H1 (cell line): ENCODE measurements at regions not wholly inside any gene's neighbourhood (a gene's known extent, or its start where the extent isn't known, plus 50 kb on each side); places are given as distances from the start of the nearest gene placed in this dataset.

Experiments
- CREB1 ChIP-seq: IDR thresholded peaks from 2 replicates; pipeline ENCODE4 v1.6.1; 2012; ENCODE audit warnings: inconsistent platforms
- CTCF ChIP-seq, 3 experiments: IDR thresholded peaks; 1 replicate in 2 of 3; 2 replicates in 1 of 3; pipeline versions ENCODE4 v1.5.1 to v1.6.1; 2011; ENCODE audit warnings: low read length in 3 of 3, mild to moderate bottlenecking in 3 of 3, inconsistent platforms in 2 of 3, low read depth in 1 of 3, moderate library complexity in 1 of 3; ENCODE audit not compliant: insufficient read depth in 1 of 3; ENCODE audit errors: control extremely low read depth in 1 of 3
- EP300 ChIP-seq, 2 experiments: IDR thresholded peaks; 1 replicate in 1 of 2; 2 replicates in 1 of 2; pipeline ENCODE4 v1.6.1; 2011 to 2012; ENCODE audit warnings: low read depth in 2 of 2, low read length in 2 of 2, mild to moderate bottlenecking in 2 of 2, borderline replicate concordance in 1 of 2, inconsistent platforms in 1 of 2, moderate library complexity in 1 of 2
- KDM5A ChIP-seq: fragments of 200-600 bp; IDR thresholded peaks from 2 replicates; pipeline ENCODE4 v1.7.1; 2012; ENCODE audit warnings: mild to moderate bottlenecking, low read length, inconsistent platforms, mixed read lengths
- MAX ChIP-seq: IDR thresholded peaks from 2 replicates; pipeline ENCODE4 v1.6.1; 2012; ENCODE audit warnings: inconsistent platforms
- PHF8 ChIP-seq: fragments of 200-600 bp; sonication (generic); conservative IDR thresholded peaks from 2 replicates; pipeline ENCODE4 v1.7.1; 2012; ENCODE audit warnings: low read depth, mild to moderate bottlenecking, inconsistent platforms, low read length, moderate library complexity
- TAF1 ChIP-seq: IDR thresholded peaks from 2 replicates; pipeline ENCODE4 v1.6.1; 2011; ENCODE audit warnings: mild to moderate bottlenecking, low read depth, low read length
- USF2 ChIP-seq: IDR thresholded peaks from 2 replicates; pipeline ENCODE4 v1.6.1; 2011; ENCODE audit warnings: low read length, improper control_type of control experiment

- TF ChIP-seq TAF1, result no peak
- no peak for TF ChIP-seq CTCF (IDR thresholded peaks at IDR 0.05; ENCODE audit: control extremely low read depth in 1 of 3, insufficient read depth in 1 of 3, low read depth in 1 of 3, low read length in 3 of 3)
- TF ChIP-seq PHF8, result no peak
- no peak for TF ChIP-seq MAX
- no peak for TF ChIP-seq EP300 (IDR thresholded peaks at IDR 0.05; ENCODE audit: borderline replicate concordance in 1 of 2, low read depth in 2 of 2, low read length in 2 of 2)
- no peak for TF ChIP-seq KDM5A
- no peak for TF ChIP-seq CREB1
- no peak for TF ChIP-seq USF2
Observed at GRCh38 chr3:194910414-194910984, 224.8 kb downstream of the FAM43A start.
